HK-2 (cell line): ENCODE measurements at regions not wholly inside any gene's neighbourhood (a gene's known extent, or its start where the extent isn't known, plus 50 kb on each side); places are given as distances from the start of the nearest gene placed in this dataset.
"Not testable (repeated sequence)": the region's sequence is repeated elsewhere in the genome, so short reads cannot be mapped to it uniquely, and the experiment has no call there.

Experiments
- DNase-seq: peaks from one replicate; pipeline ENCODE4 v3.0.0-alpha.2; 2018; ENCODE audit not compliant: unreplicated experiment

GRCh38 chr4:3613967-3614730, 81.9 kb upstream of the LRPAP1 start:
- DNase-seq = peak; percentile 11

- DNase-seq = no peak
Observed at GRCh38 chr4:3612934-3613333, 80.7 kb upstream of the LRPAP1 start.

GRCh38 chr4:3612281-3612680, 80.1 kb upstream of the LRPAP1 start:
- no peak for DNase-seq

GRCh38 chr4:3611778-3612177, 79.6 kb upstream of the LRPAP1 start:
- no peak for DNase-seq

DNA sequence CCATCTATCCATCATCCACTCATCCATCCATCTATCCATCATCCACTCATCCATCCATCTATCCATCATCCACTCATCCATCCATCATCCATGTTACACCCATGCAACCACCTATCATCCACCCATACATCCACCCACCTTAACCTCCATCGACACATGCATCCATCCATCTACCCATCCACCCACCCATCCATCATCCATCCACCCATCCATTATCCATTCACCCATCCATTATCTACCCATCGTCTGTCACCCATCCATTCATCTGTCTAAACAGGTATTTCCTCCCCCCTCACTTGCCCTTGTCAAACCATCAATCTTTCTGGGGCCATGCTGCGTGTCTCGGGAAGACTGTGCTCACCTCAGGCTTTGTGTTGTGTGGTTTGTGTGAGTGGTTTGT, 78.6 kb upstream of the LRPAP1 start:
- not testable (repeated sequence) for DNase-seq

GRCh38 chr4:3609905-3610304, 77.7 kb upstream of the LRPAP1 start:
- not testable (repeated sequence) for DNase-seq

DNA sequence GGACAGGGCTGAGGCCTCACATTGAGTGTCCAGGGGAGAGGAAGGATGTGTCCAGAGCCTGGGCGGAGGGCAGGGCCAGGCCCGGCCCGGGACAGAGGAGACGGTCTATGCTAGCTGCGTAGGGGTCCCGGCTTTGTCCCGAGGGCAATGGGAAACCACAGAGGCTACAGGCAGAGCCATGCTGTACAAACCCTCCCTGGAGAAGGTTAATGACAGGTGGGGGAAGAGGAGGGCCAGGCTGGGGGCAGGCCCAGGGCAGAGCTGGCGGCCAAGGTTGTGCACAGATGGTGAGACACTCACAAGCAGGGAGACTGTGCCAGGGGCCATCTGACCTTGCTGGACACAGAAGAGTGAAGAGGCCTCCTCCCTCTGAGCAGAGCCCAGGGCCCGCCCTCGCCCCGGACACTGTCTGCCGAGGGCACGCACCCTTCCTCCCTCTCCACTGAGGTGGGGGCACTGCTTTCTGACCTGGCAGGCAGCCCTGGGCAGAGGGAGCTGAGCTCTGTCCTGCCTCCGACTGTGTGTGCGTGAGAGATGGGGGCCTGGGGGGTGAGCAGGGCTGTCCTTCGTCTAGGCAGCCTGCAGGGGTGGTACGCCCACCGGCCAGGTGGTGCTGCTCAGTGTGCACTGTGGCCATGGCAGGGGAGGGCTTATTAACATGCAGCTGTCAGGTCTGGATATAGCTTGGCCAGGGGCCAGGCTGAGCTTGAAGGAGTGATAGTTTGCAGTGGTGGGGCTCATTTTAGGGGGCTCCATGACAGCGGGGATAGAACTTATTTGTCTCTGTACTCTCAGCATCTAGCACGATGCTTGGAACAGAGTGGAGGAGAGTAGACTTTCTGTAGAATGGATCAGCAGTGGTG, 75.7 kb upstream of the LRPAP1 start:
- no peak for DNase-seq

GRCh38 chr4:3606850-3607249, 74.6 kb upstream of the LRPAP1 start:
- DNase-seq = not testable (repeated sequence)

GRCh38 chr4:3606271-3606670, 74.0 kb upstream of the LRPAP1 start:
- DNase-seq = not testable (repeated sequence)

DNA sequence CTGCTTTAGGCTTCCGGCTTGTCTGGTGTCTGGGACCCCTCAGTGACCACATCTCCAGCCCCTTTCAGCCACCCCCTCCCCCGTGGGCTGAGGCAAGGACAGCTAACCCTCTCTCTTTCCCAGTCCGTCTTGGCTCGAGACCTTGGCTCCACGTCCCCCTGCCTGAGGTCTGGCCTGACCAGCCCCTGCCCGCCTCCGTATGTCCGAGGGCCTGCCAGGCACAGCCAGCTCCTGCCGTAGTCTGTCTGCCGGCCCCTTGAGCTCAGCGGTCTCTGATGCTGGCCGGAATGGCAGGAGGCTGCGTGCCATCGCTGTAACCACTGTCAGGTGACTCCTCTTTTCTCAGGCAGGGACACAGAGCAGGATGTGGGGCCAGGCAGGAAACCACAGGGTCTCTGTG, 73.3 kb upstream of the LRPAP1 start:
- no peak for DNase-seq

- not testable (repeated sequence) for DNase-seq
Observed at GRCh38 chr4:3602886-3603645, 70.8 kb upstream of the LRPAP1 start.

- DNase-seq = no peak
Observed at GRCh38 chr4:3601992-3602391, 69.8 kb upstream of the LRPAP1 start.

GRCh38 chr4:3601108-3601690, 69.0 kb upstream of the LRPAP1 start:
- not testable (repeated sequence) for DNase-seq

- DNase-seq = no peak
Observed at GRCh38 chr4:3599951-3600350, 67.7 kb upstream of the LRPAP1 start.

DNA sequence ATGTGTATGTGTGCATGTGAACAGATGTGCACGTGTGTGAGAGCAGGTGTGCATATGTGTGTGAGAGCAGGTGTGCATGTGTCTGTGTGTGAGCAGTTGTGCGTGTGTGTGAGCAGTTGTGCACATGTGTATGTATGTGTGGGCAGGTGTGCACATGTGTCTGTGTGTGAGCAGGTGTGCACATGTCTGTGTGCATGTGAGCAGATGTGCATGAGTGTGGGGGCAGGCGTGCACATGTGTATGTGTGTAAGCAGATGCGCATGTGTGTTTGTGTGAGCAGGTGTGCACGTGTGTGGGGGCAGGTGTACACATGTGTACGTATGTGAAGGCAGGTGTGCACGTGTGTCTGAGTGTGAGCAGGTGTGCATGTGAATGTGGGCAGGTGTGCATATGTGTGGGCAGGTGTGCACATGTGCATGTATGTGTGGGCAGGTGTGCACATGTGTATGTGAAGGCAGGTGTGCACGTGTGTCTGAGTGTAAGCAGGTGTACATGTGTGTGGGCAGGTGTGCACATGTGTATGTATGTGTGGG, 66.5 kb upstream of the LRPAP1 start:
- no peak for DNase-seq

- not testable (repeated sequence) for DNase-seq
Observed at GRCh38 chr4:3597896-3598505, 65.8 kb upstream of the LRPAP1 start.

- not testable (repeated sequence) for DNase-seq
Observed at GRCh38 chr4:3596957-3597733, 64.9 kb upstream of the LRPAP1 start.

- not testable (repeated sequence) for DNase-seq
Observed at GRCh38 chr4:3595627-3596291, 63.5 kb upstream of the LRPAP1 start.

DNA sequence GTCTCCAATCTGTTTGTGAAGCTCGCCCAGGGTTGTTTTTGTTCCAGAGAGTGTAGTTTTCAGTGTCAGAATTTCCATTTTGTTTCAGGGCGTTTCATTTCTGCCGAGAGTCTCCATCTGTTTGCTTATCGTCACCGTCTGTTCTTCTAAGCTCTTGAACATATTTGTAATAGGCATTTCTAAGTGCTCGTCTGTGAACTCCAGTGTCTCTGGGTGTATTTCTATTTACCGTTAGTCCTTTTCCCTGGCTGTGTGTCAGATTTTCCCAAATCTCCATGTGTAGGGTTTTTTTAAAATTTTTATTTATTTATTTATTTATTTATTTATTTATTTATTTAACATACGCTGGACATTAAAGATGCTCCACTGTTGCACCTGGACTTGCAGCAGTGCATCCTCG, 62.5 kb upstream of the LRPAP1 start:
- DNase-seq = not testable (repeated sequence)
